Ascending aorta (tissue), 2 donors: ENCODE measurements at regions not wholly inside any gene's neighbourhood (a gene's known extent, or its start where the extent isn't known, plus 50 kb on each side); places are given as distances from the start of the nearest gene placed in this dataset.

Experiments
- DNase-seq, 2 donors: peaks; one replicate each; pipeline ENCODE4 v3.0.0-alpha.2; 2019; ENCODE audit warnings: low spot score in 2 of 2
- H3K27ac ChIP-seq, 2 donors: fragments of 200-600 bp; sonication (generic); one replicate each; pipeline ENCODE4 v1.5.1; 2016 to 2017; ENCODE audit warnings: mild to moderate bottlenecking in 1 of 2
- H3K27me3 ChIP-seq: fragments of 200-600 bp; sonication (generic); one replicate; pipeline ENCODE4 v1.5.1; 2017
- H3K36me3 ChIP-seq, 2 donors: fragments of 200-600 bp; sonication (generic); one replicate each; pipeline ENCODE4 v1.5.1; 2016
- H3K4me1 ChIP-seq, 2 donors: fragments of 200-600 bp; sonication (generic); one replicate each; pipeline ENCODE4 v1.5.1; 2016 to 2017; ENCODE audit warnings: mild to moderate bottlenecking in 1 of 2
- H3K4me3 ChIP-seq, 2 donors: fragments of 200-600 bp; sonication (generic); one replicate each; pipeline ENCODE4 v1.5.1; 2016 to 2017; ENCODE audit warnings: mild to moderate bottlenecking in 1 of 2
- H3K9me3 ChIP-seq, 2 donors: fragments of 200-600 bp; sonication (generic); one replicate each; pipeline ENCODE4 v1.5.1; 2016
- intact Hi-C: fragments of 100-400 bp; cut with DNase I; formaldehyde crosslinking; loops from one replicate; pipeline ENCODE4 v1.15.1; 2023
- TF ChIP-seq, protein P1 (sequence below), 3 experiments: fragments of 200-600 bp in 2 of 3; fragments of 450-650 bp in 1 of 3; sonication (generic) in 2 of 3; IDR thresholded peaks; one replicate each; pipeline ENCODE4 v1.5.1; 2016 to 2019; ENCODE audit warnings: antibody characterized with exemption in 3 of 3, mild to moderate bottlenecking in 1 of 3, moderate library complexity in 1 of 3

DNA sequence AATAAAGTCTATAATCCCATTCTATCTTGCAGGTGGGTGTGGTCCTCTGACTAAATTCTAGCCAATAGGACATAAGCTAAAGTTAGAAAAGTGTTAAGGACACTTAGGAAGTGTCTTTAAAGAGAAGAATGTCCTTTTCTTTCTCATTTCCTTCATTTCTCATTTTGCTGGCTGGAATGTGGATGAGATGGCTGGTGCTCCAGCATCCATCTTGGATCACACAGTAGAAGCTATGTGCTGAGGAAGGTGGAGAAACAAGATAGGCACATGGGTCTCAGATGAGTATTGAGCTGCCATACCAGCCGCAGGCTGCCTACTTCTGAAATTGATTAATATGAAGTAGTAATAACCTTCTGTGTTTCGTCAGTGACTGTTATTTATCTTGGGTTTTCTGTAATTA lies 289.0 kb downstream of the LRFN2 start:
- Histone ChIP-seq H3K9me3 (no peaks in the 10 kb centered on the region), H3K4me1 (no peaks in the 10 kb centered on the region), H3K36me3 (no peaks in the 10 kb centered on the region), H3K27ac (no peak overlapping the region), H3K4me3 (no peak overlapping the region), H3K27me3 (no peaks in the 10 kb centered on the region)
- intact Hi-C loops, result no loop called here
- TF ChIP-seq, protein P1, sequence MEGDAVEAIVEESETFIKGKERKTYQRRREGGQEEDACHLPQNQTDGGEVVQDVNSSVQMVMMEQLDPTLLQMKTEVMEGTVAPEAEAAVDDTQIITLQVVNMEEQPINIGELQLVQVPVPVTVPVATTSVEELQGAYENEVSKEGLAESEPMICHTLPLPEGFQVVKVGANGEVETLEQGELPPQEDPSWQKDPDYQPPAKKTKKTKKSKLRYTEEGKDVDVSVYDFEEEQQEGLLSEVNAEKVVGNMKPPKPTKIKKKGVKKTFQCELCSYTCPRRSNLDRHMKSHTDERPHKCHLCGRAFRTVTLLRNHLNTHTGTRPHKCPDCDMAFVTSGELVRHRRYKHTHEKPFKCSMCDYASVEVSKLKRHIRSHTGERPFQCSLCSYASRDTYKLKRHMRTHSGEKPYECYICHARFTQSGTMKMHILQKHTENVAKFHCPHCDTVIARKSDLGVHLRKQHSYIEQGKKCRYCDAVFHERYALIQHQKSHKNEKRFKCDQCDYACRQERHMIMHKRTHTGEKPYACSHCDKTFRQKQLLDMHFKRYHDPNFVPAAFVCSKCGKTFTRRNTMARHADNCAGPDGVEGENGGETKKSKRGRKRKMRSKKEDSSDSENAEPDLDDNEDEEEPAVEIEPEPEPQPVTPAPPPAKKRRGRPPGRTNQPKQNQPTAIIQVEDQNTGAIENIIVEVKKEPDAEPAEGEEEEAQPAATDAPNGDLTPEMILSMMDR (IDR thresholded peaks at IDR 0.05), result no peak
- no peak for DNase-seq

DNA sequence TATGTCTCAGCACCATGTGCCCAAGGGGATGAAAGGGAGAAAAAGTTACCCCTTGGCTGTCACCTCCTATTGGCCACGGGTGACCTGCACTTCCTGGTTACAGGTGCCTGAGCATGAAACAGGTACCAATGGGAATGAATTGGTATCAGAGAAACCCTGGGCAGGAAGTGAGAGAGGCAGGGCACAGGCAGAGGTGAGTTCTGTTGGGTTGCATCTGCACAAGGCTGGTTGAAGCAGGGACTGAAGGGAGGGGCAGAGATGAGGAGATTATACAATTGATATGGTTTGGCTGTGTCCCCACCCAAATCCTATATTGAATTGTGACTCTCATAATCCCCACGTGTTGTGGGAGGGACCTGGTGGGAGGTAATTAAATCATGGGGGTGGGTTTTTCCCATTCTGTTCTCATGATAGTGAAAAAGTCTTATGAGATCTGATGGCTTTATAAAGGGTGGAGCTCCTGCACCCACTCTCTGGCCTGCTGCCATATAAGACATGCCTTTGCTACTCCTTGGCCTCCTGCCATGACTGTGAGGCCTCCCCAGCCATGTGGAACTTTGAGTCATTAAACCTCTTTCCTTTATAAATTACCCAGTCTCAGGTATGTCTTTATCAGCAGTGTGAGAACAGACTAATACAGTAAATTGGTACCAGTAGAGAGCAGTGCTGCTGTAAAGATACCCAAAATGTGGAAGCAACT lies 291.8 kb downstream of the LRFN2 start:
- Histone ChIP-seq H3K9me3 (no peaks in the 10 kb centered on the region), H3K4me3 (no peak overlapping the region), H3K27ac (no peak overlapping the region), H3K27me3 (no peaks in the 10 kb centered on the region), H3K4me1 (no peaks in the 10 kb centered on the region), H3K36me3 (no peaks in the 10 kb centered on the region)
- no peak for DNase-seq
- TF ChIP-seq, protein P1 (IDR thresholded peaks at IDR 0.05), result no peak
- intact Hi-C loops, result no loop called here

DNA sequence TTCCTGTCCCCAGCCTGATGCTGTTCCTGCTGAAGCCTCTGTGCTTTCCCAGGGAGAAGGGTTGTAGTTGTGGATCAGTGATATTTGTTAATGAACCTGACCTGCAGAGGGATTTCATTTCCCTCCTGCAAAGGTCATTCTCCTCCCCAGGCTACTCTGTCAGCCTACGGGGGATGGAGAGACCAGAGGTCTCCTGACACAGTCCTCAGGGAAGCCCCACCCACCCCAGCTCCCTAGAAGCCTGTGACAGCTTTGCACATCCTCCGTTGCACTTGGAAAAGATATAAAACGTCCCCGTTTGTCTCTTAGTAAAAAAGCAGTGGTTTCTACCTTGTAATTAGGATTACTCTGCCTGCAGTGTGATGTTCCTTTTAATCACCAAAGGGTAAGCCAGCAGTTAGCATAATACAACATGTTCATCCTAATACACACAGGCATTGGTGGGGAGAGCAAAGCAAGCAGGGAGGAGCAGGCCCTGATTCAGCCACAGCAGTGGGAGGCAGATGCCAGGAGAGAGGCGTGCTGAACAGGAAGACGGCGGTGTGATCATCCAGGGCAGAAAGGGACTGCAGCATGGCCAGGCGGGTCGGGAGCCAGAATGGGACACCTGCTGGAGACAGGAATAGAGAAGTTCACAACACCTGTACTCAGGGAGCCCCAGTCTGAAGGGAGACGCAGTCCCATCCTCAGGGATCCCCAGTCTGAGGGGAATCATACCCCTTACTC lies 293.5 kb downstream of the LRFN2 start:
- DNase-seq, result no peak
- intact Hi-C loops, result no loop called here
- Histone ChIP-seq H3K27ac (no peak overlapping the region), H3K4me3 (no peak overlapping the region), H3K9me3 (no peaks in the 10 kb centered on the region), H3K4me1 (no peaks in the 10 kb centered on the region), H3K36me3 (no peaks in the 10 kb centered on the region), H3K27me3 (no peaks in the 10 kb centered on the region)
- TF ChIP-seq, protein P1 (IDR thresholded peaks at IDR 0.05), result no peak

- Histone ChIP-seq H3K27me3 (no peaks in the 10 kb centered on the region), H3K4me1 (no peaks in the 10 kb centered on the region), H3K9me3 (no peaks in the 10 kb centered on the region), H3K27ac (no peak overlapping the region), H3K36me3 (no peaks in the 10 kb centered on the region), H3K4me3 (no peak overlapping the region)
- DNase-seq, result no peak
- TF ChIP-seq, protein P1 (IDR thresholded peaks at IDR 0.05), result no peak
- intact Hi-C loops, result no loop called here
Observed at GRCh38 chr6:40293060-40293459, 294.1 kb downstream of the LRFN2 start.

- Histone ChIP-seq H3K36me3 (no peaks in the 10 kb centered on the region), H3K27me3 (no peaks in the 10 kb centered on the region), H3K4me3 (no peak overlapping the region), H3K27ac (no peak overlapping the region), H3K4me1 (no peaks in the 10 kb centered on the region), H3K9me3 (no peaks in the 10 kb centered on the region)
- no peak for DNase-seq
- TF ChIP-seq, protein P1 (IDR thresholded peaks at IDR 0.05), result no peak
- intact Hi-C loops, result no loop called here
Observed at GRCh38 chr6:40290816-40291215, 296.3 kb downstream of the LRFN2 start.
